Breast epithelium (tissue), 4 donors: ENCODE measurements at regions not wholly inside any gene's neighbourhood (a gene's known extent, or its start where the extent isn't known, plus 50 kb on each side); places are given as distances from the start of the nearest gene placed in this dataset.

Experiments
- DNase-seq, 2 donors: peaks; one replicate each; pipeline ENCODE4 v3.0.0-alpha.2; 2019; ENCODE audit warnings: low spot score in 2 of 2
- H3K27ac ChIP-seq, 2 donors: fragments of 200-600 bp; sonication (generic) in 1 of 2; one replicate each; pipeline ENCODE4 v1.5.1; 2016 to 2019; ENCODE audit warnings: mild to moderate bottlenecking in 1 of 2
- H3K27me3 ChIP-seq, 2 donors: fragments of 200-600 bp; sonication (generic) in 1 of 2; one replicate each; pipeline versions ENCODE4 v1.5.1 to v1.6.0; 2017 to 2019; ENCODE audit warnings: control low read depth in 1 of 2, mild to moderate bottlenecking in 1 of 2
- H3K36me3 ChIP-seq: fragments of 200-600 bp; one replicate; pipeline ENCODE4 v1.5.1; 2019
- H3K4me1 ChIP-seq, 2 donors: fragments of 200-600 bp; sonication (generic); one replicate each; pipeline ENCODE4 v1.5.1; 2016 to 2019; ENCODE audit warnings: control low read depth in 1 of 2
- H3K4me3 ChIP-seq, 3 donors: fragments of 200-600 bp; sonication (generic); 1 replicate in 2 of 3; 2 replicates in 1 of 3; pipeline ENCODE4 v1.5.1; 2016 to 2019; ENCODE audit warnings: mild to moderate bottlenecking in 3 of 3, moderate library complexity in 2 of 3
- H3K9me3 ChIP-seq, 2 donors: fragments of 200-600 bp; sonication (generic) in 1 of 2; one replicate each; pipeline ENCODE4 v1.5.1; 2016 to 2019; ENCODE audit warnings: control low read depth in 1 of 2
- POLR2A ChIP-seq: fragments of 450-650 bp; IDR thresholded peaks from one replicate; pipeline ENCODE4 v1.6.1; 2016; ENCODE audit warnings: antibody characterized with exemption, mild to moderate bottlenecking, moderate library complexity
- POLR2AphosphoS5 ChIP-seq, 3 donors: sonication (generic); formaldehyde crosslinking; IDR thresholded peaks; one replicate each; pipeline ENCODE4 v1.6.1; 2017; ENCODE audit warnings: antibody characterized with exemption in 3 of 3
- intact Hi-C: fragments of 100-400 bp; cut with DNase I; formaldehyde crosslinking; loops from one replicate; pipeline ENCODE4 v1.15.1; 2023; ENCODE audit warnings: low total_unique reads
- TF ChIP-seq, protein P1 (sequence below), 3 donors: fragments of 450-650 bp; IDR thresholded peaks; one replicate each; pipeline ENCODE4 v1.5.1; 2016 to 2017; ENCODE audit warnings: antibody characterized with exemption in 3 of 3, mild to moderate bottlenecking in 3 of 3, moderate library complexity in 3 of 3

DNA sequence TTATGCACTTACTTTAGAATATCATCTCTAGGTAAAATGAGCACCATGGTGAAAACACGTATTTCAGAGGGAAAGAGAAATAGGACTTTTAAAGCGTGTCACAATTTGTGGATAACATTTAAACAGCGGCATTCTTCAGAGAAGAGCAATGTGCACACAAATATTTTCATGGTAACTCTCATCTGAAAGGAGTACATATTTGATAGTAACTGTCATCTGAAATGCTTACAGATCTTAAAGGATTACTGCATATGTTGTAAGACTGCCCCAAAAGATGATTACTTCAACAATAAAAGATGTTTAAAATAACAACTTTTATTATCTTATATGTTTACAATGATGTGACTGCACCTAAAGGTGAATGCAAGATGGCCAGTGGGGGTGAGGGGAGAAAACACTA lies 408.8 kb downstream of the PLA2G4A start:
- no peak for DNase-seq
- H3K36me3 ChIP-seq: no peaks in the 10 kb centered on the region
- H3K27me3 ChIP-seq: no peaks in the 10 kb centered on the region
- no peaks in the 10 kb centered on the region for H3K9me3 ChIP-seq
- H3K4me3 ChIP-seq: no peak overlapping the region
- intact Hi-C loops: no loop called here
- H3K27ac ChIP-seq: no peak overlapping the region
- TF ChIP-seq POLR2A (no peak), POLR2AphosphoS5 (IDR thresholded peaks at IDR 0.05) (no peak)
- TF ChIP-seq, protein P1, sequence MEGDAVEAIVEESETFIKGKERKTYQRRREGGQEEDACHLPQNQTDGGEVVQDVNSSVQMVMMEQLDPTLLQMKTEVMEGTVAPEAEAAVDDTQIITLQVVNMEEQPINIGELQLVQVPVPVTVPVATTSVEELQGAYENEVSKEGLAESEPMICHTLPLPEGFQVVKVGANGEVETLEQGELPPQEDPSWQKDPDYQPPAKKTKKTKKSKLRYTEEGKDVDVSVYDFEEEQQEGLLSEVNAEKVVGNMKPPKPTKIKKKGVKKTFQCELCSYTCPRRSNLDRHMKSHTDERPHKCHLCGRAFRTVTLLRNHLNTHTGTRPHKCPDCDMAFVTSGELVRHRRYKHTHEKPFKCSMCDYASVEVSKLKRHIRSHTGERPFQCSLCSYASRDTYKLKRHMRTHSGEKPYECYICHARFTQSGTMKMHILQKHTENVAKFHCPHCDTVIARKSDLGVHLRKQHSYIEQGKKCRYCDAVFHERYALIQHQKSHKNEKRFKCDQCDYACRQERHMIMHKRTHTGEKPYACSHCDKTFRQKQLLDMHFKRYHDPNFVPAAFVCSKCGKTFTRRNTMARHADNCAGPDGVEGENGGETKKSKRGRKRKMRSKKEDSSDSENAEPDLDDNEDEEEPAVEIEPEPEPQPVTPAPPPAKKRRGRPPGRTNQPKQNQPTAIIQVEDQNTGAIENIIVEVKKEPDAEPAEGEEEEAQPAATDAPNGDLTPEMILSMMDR (IDR thresholded peaks at IDR 0.05): no peak
- H3K4me1 ChIP-seq: no peaks in the 10 kb centered on the region

DNA sequence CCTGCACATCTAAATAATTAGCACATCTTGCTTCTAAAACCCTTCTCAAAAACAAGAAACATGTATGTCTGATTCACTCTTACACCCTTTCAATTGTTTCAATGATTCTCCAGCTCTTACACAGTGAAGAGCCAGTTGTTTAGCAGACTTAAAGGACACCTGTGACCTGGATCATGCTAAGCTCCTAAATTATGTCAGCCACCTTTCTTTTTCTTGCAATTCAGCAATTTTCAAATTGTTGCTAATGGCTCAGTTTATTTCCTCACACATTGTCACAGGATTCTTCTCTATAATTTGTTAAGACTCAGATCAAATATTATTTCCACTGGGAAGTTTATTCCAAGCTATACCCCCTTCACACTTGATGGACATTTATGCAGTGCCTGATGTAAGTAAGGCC lies 413.2 kb downstream of the PLA2G4A start:
- H3K36me3 ChIP-seq: no peaks in the 10 kb centered on the region
- no peak for DNase-seq
- no peak overlapping the region for H3K27ac ChIP-seq
- H3K9me3 ChIP-seq: no peaks in the 10 kb centered on the region
- no peaks in the 10 kb centered on the region for H3K27me3 ChIP-seq
- no peaks in the 10 kb centered on the region for H3K4me1 ChIP-seq
- intact Hi-C loops: no loop called here
- TF ChIP-seq POLR2A: no peak
- TF ChIP-seq POLR2AphosphoS5 (IDR thresholded peaks at IDR 0.05): no peak
- no peak overlapping the region for H3K4me3 ChIP-seq

DNA sequence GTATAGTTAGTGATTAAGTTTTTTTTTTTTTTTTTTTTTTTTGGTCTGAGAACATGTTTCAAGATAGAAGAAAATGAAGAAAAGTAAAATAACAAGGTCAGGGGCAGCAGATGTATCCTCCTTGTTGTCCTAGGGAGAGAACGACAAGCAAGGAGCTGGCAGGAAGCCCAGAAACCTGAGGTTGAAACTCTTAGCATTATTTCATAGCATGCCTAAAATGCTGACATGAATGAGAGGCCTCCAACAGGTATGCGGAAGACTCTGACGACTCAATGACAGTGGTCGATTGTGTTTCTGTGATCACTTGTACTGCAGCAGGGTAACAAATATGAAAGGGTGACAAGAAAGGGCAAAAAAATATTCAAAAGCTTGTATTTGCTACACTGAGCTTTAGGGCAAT lies 415.9 kb downstream of the PLA2G4A start:
- Histone ChIP-seq H3K9me3 (no peaks in the 10 kb centered on the region), H3K36me3 (no peaks in the 10 kb centered on the region), H3K27ac (no peak overlapping the region), H3K27me3 (no peaks in the 10 kb centered on the region), H3K4me1 (no peaks in the 10 kb centered on the region), H3K4me3 (no peak overlapping the region)
- peak; percentile 47 to 54 for DNase-seq
- no peak for TF ChIP-seq POLR2A
- no peak for TF ChIP-seq POLR2AphosphoS5 (IDR thresholded peaks at IDR 0.05)
- TF ChIP-seq, protein P1 (IDR thresholded peaks at IDR 0.05): no peak
- intact Hi-C loops: no loop called here

DNA sequence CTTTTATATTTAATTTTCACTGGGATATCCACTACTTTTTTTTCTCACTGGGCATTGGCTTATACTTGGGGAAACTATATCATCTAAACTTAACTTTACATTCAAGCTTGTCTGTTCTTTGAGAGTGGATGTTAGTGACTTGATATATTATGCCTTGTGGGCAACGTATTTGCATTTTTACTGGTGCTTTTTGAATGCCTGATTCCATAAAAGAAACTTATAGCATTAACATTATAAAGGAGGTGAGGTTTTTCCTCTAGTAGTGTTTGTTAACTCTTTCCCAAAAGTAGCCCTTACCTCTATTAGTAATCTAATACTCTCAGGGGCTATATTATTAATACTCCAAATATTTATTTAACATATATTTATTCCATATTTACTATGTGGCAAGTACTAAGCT lies 416.5 kb downstream of the PLA2G4A start:
- intact Hi-C loops: no loop called here

DNA sequence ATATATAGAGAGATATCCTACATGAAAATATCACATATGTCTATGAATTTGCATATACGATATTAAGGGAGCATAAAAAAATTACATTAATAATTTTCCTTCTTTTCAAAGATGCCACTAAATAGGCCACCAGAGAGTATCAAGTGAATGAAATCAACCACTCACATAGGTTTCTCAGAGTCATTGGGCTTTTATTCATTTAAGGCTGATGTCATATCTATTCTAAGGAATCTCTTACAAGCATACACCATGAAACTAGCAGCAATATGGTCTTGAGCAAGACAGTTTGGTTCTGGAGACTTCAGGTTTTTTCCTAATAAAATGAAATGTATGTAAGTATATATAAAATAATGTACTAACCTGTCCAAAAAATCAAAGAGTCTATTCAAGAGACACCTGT lies 420.4 kb downstream of the PLA2G4A start:
- intact Hi-C loops: no loop called here
- TF ChIP-seq, protein P1 (IDR thresholded peaks at IDR 0.05): no peak
- no peak for TF ChIP-seq POLR2A
- no peak for TF ChIP-seq POLR2AphosphoS5 (IDR thresholded peaks at IDR 0.05)
- H3K4me1 ChIP-seq: no peaks in the 10 kb centered on the region
- H3K27ac ChIP-seq: no peak overlapping the region
- no peaks in the 10 kb centered on the region for H3K9me3 ChIP-seq
- DNase-seq: no peak
- H3K4me3 ChIP-seq: no peak overlapping the region
- H3K36me3 ChIP-seq: no peaks in the 10 kb centered on the region
- no peaks in the 10 kb centered on the region for H3K27me3 ChIP-seq

More for the DNA sequence above, 416.5 kb downstream of the PLA2G4A start:
- H3K27ac ChIP-seq: no peak overlapping the region
- H3K4me3 ChIP-seq: no peak overlapping the region
- H3K36me3 ChIP-seq: no peaks in the 10 kb centered on the region
- TF ChIP-seq, protein P1 (IDR thresholded peaks at IDR 0.05): no peak
- H3K9me3 ChIP-seq: no peaks in the 10 kb centered on the region
- H3K27me3 ChIP-seq: no peaks in the 10 kb centered on the region
- no peak for DNase-seq
- H3K4me1 ChIP-seq: no peaks in the 10 kb centered on the region

DNA sequence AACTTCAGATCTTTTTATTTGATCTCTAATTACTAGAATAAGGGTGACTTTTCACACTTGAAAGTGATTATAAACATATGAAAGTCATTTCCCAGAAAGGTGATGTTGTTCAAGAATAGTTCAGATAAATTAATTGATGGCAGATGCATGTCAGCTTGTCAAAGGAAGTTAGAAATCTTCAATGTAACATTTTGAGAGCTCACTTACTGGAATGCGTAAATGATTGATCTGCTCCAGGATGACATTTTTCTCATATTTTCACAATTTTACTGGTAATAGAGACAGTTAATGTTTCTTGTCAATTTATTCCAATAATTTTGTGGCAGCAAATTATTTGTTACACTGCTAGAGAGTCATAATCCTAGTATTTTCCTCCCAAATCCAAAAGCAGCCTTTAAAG lies 424.2 kb downstream of the PLA2G4A start:
- no peaks in the 10 kb centered on the region for H3K36me3 ChIP-seq
- no peak for DNase-seq
- intact Hi-C loops: no loop called here
- no peaks in the 10 kb centered on the region for H3K27me3 ChIP-seq
- H3K27ac ChIP-seq: no peak overlapping the region
- H3K4me3 ChIP-seq: no peak overlapping the region
- no peaks in the 10 kb centered on the region for H3K9me3 ChIP-seq
- H3K4me1 ChIP-seq: no peaks in the 10 kb centered on the region
- no peak for TF ChIP-seq POLR2A
- no peak for TF ChIP-seq POLR2AphosphoS5 (IDR thresholded peaks at IDR 0.05)
- TF ChIP-seq, protein P1 (IDR thresholded peaks at IDR 0.05): no peak
